ENCODE measurements at regions not wholly inside any gene's neighbourhood (a gene's known extent, or its start where the extent isn't known, plus 50 kb on each side); places are given as distances from the start of the nearest gene placed in this dataset.

GRCh38 chr2:66761826-66762225 lies 326.9 kb downstream of the MEIS1 start:
- Mint-ChIP-seq H3K9me3 (ENCODE audit: unreplicated experiment) (no peaks in the 10 kb centered on the region), H3K4me1 (ENCODE audit: unreplicated experiment) (no peaks in the 10 kb centered on the region), H3K27ac (ENCODE audit: unreplicated experiment) (no peak overlapping the region), H3K27me3 (ENCODE audit: unreplicated experiment) (peaks cover 2% of the 10 kb centered on the region), H3K4me3 (ENCODE audit: unreplicated experiment) (no peak overlapping the region), H3K36me3 (ENCODE audit: low read depth, unreplicated experiment) (no peaks in the 10 kb centered on the region)
- no peak for TF ChIP-seq CTCF (IDR thresholded peaks at IDR 0.05; ENCODE audit: unreplicated experiment)
- DNase-seq (ENCODE audit: low spot score): no peak

- DNase-seq (ENCODE audit: low spot score): no peak
- Mint-ChIP-seq H3K27ac (ENCODE audit: unreplicated experiment) (no peak overlapping the region), H3K4me1 (ENCODE audit: unreplicated experiment) (no peaks in the 10 kb centered on the region), H3K36me3 (ENCODE audit: low read depth, unreplicated experiment) (no peaks in the 10 kb centered on the region), H3K9me3 (ENCODE audit: unreplicated experiment) (no peaks in the 10 kb centered on the region), H3K4me3 (ENCODE audit: unreplicated experiment) (no peak overlapping the region), H3K27me3 (ENCODE audit: unreplicated experiment) (peaks cover 2% of the 10 kb centered on the region)
- no peak for TF ChIP-seq CTCF (IDR thresholded peaks at IDR 0.05; ENCODE audit: unreplicated experiment)
Measured at GRCh38 chr2:66762761-66763160, 327.8 kb downstream of the MEIS1 start.

- Mint-ChIP-seq H3K27ac (ENCODE audit: unreplicated experiment) (no peak overlapping the region), H3K9me3 (ENCODE audit: unreplicated experiment) (no peaks in the 10 kb centered on the region), H3K27me3 (ENCODE audit: unreplicated experiment) (no peaks in the 10 kb centered on the region), H3K4me3 (ENCODE audit: unreplicated experiment) (no peak overlapping the region), H3K4me1 (ENCODE audit: unreplicated experiment) (no peaks in the 10 kb centered on the region), H3K36me3 (ENCODE audit: low read depth, unreplicated experiment) (no peaks in the 10 kb centered on the region)
- DNase-seq (ENCODE audit: low spot score): no peak
- no peak for TF ChIP-seq CTCF (IDR thresholded peaks at IDR 0.05; ENCODE audit: unreplicated experiment)
Measured at GRCh38 chr2:66766582-66766981, 331.7 kb downstream of the MEIS1 start.

- Mint-ChIP-seq H3K27ac (ENCODE audit: unreplicated experiment) (no peak overlapping the region), H3K9me3 (ENCODE audit: unreplicated experiment) (no peaks in the 10 kb centered on the region), H3K27me3 (ENCODE audit: unreplicated experiment) (no peaks in the 10 kb centered on the region), H3K36me3 (ENCODE audit: low read depth, unreplicated experiment) (no peaks in the 10 kb centered on the region), H3K4me1 (ENCODE audit: unreplicated experiment) (no peaks in the 10 kb centered on the region), H3K4me3 (ENCODE audit: unreplicated experiment) (no peak overlapping the region)
- no peak for TF ChIP-seq CTCF (IDR thresholded peaks at IDR 0.05; ENCODE audit: unreplicated experiment)
- no peak for DNase-seq (ENCODE audit: low spot score)
Measured at GRCh38 chr2:66771359-66771976, 336.5 kb downstream of the MEIS1 start.

GRCh38 chr2:66772618-66773017 lies 337.7 kb downstream of the MEIS1 start:
- Mint-ChIP-seq H3K36me3 (ENCODE audit: low read depth, unreplicated experiment) (no peaks in the 10 kb centered on the region), H3K4me1 (ENCODE audit: unreplicated experiment) (no peaks in the 10 kb centered on the region), H3K27ac (ENCODE audit: unreplicated experiment) (no peak overlapping the region), H3K4me3 (ENCODE audit: unreplicated experiment) (no peak overlapping the region), H3K27me3 (ENCODE audit: unreplicated experiment) (no peaks in the 10 kb centered on the region), H3K9me3 (ENCODE audit: unreplicated experiment) (no peaks in the 10 kb centered on the region)
- DNase-seq (ENCODE audit: low spot score): no peak
- no peak for TF ChIP-seq CTCF (IDR thresholded peaks at IDR 0.05; ENCODE audit: unreplicated experiment)

Measured in endothelial cell (in vitro differentiated cells).